ENCODE measurements at regions not wholly inside any gene's neighbourhood (a gene's known extent, or its start where the extent isn't known, plus 50 kb on each side); places are given as distances from the start of the nearest gene placed in this dataset.
"Not testable (repeated sequence)": the region's sequence is repeated elsewhere in the genome, so short reads cannot be mapped to it uniquely, and the experiment has no call there.

DNA sequence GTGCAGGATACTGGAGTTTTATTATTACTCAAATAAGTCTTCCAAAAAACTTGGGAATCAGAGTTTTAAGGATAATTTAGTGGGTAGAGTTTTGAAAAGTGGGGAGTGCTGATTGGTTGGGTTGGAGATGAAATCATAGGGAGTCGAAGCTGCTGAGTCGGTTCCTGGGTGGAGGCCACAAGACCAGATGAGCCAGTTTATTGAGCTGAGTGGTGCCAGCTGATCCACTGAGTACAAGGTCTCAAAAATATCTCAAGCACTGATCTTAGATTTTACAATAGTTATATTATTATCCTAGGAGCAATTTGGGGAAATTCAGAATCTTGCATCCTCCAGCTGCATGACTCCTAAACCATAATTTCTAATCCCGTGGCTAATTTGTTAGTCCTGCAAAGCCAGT is 804.9 kb upstream of the SEMA6A start:
- no peak overlapping the region for H3K27ac ChIP-seq
- no peaks in the 10 kb centered on the region for H3K36me3 ChIP-seq (ENCODE audit: insufficient read depth)
- H3K4me2 ChIP-seq: no peak overlapping the region
- no peak overlapping the region for H3K4me3 ChIP-seq (IDR thresholded peaks at IDR 0.05; ENCODE audit: insufficient read depth, low read depth, low read length)
- H3K27me3 ChIP-seq (ENCODE audit: insufficient read depth, low read depth): no peaks in the 10 kb centered on the region
- H3K79me2 ChIP-seq (ENCODE audit: insufficient read depth, low read depth): no peaks in the 10 kb centered on the region
- H3K9ac ChIP-seq: no peak overlapping the region
- H3K4me1 ChIP-seq (ENCODE audit: low read depth, poor library complexity, severe bottlenecking): no peaks in the 10 kb centered on the region
- no peak overlapping the region for H2AFZ ChIP-seq (ENCODE audit: low read depth)
- TF ChIP-seq, protein P1, sequence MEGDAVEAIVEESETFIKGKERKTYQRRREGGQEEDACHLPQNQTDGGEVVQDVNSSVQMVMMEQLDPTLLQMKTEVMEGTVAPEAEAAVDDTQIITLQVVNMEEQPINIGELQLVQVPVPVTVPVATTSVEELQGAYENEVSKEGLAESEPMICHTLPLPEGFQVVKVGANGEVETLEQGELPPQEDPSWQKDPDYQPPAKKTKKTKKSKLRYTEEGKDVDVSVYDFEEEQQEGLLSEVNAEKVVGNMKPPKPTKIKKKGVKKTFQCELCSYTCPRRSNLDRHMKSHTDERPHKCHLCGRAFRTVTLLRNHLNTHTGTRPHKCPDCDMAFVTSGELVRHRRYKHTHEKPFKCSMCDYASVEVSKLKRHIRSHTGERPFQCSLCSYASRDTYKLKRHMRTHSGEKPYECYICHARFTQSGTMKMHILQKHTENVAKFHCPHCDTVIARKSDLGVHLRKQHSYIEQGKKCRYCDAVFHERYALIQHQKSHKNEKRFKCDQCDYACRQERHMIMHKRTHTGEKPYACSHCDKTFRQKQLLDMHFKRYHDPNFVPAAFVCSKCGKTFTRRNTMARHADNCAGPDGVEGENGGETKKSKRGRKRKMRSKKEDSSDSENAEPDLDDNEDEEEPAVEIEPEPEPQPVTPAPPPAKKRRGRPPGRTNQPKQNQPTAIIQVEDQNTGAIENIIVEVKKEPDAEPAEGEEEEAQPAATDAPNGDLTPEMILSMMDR (conservative IDR thresholded peaks at IDR 0.05; ENCODE audit: low read depth, low read length): no peak
- no peaks in the 10 kb centered on the region for H4K20me1 ChIP-seq (ENCODE audit: insufficient read depth)

DNA sequence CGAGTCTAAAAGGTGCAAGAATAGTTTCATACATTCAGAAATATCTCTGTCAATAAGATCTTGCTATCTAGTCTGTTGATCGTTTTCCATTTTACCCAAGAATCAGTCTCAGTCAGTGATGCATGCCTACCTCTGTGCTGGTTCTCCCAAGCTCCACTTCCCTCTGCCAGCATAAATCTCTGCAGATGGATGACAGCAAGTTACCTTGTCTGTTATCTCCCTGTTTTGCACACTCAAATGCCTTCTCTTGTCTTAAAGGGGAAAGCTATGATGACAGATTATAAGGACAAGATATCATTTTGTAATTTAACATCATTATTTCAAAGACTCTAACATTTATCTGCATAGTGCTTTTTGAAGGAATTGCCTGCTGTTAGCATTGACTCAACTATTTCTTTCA is 802.1 kb upstream of the SEMA6A start:
- H3K27ac ChIP-seq: no peak overlapping the region
- no peaks in the 10 kb centered on the region for H3K79me2 ChIP-seq (ENCODE audit: insufficient read depth, low read depth)
- no peak overlapping the region for H3K9ac ChIP-seq
- H3K27me3 ChIP-seq (ENCODE audit: insufficient read depth, low read depth): no peaks in the 10 kb centered on the region
- H3K4me1 ChIP-seq (ENCODE audit: low read depth, poor library complexity, severe bottlenecking): no peaks in the 10 kb centered on the region
- no peaks in the 10 kb centered on the region for H4K20me1 ChIP-seq (ENCODE audit: insufficient read depth)
- no peak overlapping the region for H2AFZ ChIP-seq (ENCODE audit: low read depth)
- no peak overlapping the region for H3K4me3 ChIP-seq (IDR thresholded peaks at IDR 0.05; ENCODE audit: insufficient read depth, low read depth, low read length)
- no peak overlapping the region for H3K4me2 ChIP-seq
- H3K36me3 ChIP-seq (ENCODE audit: insufficient read depth): no peaks in the 10 kb centered on the region
- TF ChIP-seq, protein P1 (conservative IDR thresholded peaks at IDR 0.05; ENCODE audit: low read depth, low read length): no peak

DNA sequence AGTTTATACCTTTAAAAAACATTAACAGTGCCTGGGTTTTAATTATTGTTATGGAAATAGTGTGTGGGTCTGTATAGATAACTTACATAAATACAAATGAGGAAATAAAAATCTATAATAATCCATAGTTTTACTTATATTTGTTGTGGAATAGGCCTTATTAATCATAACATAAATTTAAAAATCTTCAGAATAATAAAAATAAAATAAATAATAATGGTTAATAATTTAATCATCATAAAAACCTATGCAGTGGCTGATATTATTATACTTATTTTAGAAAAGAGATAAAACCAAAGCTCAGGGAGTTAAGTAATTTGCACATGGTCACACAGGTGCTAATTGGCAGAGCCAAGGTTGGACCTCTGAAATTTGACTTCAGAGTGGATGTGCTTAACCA is 785.3 kb upstream of the SEMA6A start:
- Histone ChIP-seq H3K79me2 (ENCODE audit: insufficient read depth, low read depth) (no peaks in the 10 kb centered on the region), H2AFZ (ENCODE audit: low read depth) (no peak overlapping the region), H3K36me3 (ENCODE audit: insufficient read depth) (no peaks in the 10 kb centered on the region), H3K4me2 (no peak overlapping the region), H3K27me3 (ENCODE audit: insufficient read depth, low read depth) (no peaks in the 10 kb centered on the region), H4K20me1 (ENCODE audit: insufficient read depth) (no peaks in the 10 kb centered on the region), H3K4me3 (IDR thresholded peaks at IDR 0.05; ENCODE audit: insufficient read depth, low read depth, low read length) (no peak overlapping the region), H3K4me1 (ENCODE audit: low read depth, poor library complexity, severe bottlenecking) (no peaks in the 10 kb centered on the region), H3K9ac (no peak overlapping the region), H3K27ac (no peak overlapping the region)
- TF ChIP-seq, protein P1 (conservative IDR thresholded peaks at IDR 0.05; ENCODE audit: low read depth, low read length): no peak

DNA sequence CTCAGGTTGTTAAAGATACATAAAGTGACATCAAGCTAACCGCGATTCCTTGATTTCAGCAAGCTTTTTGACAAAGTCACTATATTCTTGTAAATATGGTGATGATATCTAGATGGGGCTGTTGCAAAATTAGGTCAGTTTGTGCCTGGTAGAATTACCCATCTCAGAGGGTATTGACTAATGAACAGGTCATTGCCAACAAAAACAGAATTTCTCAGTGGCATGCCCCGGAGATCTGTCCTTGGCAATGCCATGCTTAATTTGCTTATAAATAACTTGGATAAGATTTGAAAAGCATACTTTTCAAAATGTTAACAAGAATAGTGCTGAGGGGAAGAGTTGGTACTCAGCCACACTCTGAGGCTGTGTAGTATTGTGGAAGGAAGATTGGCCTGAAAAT is 783.3 kb upstream of the SEMA6A start:
- no peaks in the 10 kb centered on the region for H3K27me3 ChIP-seq (ENCODE audit: insufficient read depth, low read depth)
- no peaks in the 10 kb centered on the region for H4K20me1 ChIP-seq (ENCODE audit: insufficient read depth)
- no peak overlapping the region for H3K27ac ChIP-seq
- H3K4me3 ChIP-seq (IDR thresholded peaks at IDR 0.05; ENCODE audit: insufficient read depth, low read depth, low read length): no peak overlapping the region
- TF ChIP-seq, protein P1 (conservative IDR thresholded peaks at IDR 0.05; ENCODE audit: low read depth, low read length): no peak
- no peak overlapping the region for H2AFZ ChIP-seq (ENCODE audit: low read depth)
- H3K36me3 ChIP-seq (ENCODE audit: insufficient read depth): no peaks in the 10 kb centered on the region
- no peak overlapping the region for H3K9ac ChIP-seq
- H3K4me1 ChIP-seq (ENCODE audit: low read depth, poor library complexity, severe bottlenecking): no peaks in the 10 kb centered on the region
- H3K4me2 ChIP-seq: no peak overlapping the region
- H3K79me2 ChIP-seq (ENCODE audit: insufficient read depth, low read depth): no peaks in the 10 kb centered on the region

DNA sequence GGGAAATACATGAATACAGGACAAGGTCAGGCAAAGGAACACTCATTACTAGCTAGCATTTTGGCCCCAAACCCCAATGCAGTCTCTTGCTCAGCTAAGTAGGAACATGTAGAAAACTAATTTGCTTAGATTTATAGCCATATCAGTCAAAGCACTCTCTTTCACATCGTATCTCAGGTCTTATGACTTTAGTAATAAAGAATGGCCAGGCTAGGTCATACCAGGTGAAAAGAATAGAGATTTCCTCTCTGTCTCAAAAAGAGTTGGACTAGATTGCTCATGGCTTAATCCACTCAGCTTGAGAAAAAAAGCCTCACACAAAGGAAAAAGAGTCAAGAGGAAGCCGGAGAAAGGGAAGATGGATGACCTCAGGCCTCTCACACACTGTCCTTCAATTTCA is 772.7 kb upstream of the SEMA6A start:
- no peaks in the 10 kb centered on the region for H3K27me3 ChIP-seq (ENCODE audit: insufficient read depth, low read depth)
- H3K27ac ChIP-seq: no peak overlapping the region
- H3K36me3 ChIP-seq (ENCODE audit: insufficient read depth): no peaks in the 10 kb centered on the region
- H3K4me3 ChIP-seq (IDR thresholded peaks at IDR 0.05; ENCODE audit: insufficient read depth, low read depth, low read length): no peak overlapping the region
- TF ChIP-seq, protein P1 (conservative IDR thresholded peaks at IDR 0.05; ENCODE audit: low read depth, low read length): no peak
- no peaks in the 10 kb centered on the region for H3K4me1 ChIP-seq (ENCODE audit: low read depth, poor library complexity, severe bottlenecking)
- H2AFZ ChIP-seq (ENCODE audit: low read depth): no peak overlapping the region
- no peak overlapping the region for H3K9ac ChIP-seq
- H3K79me2 ChIP-seq (ENCODE audit: insufficient read depth, low read depth): no peaks in the 10 kb centered on the region
- H3K4me2 ChIP-seq: no peak overlapping the region
- H4K20me1 ChIP-seq (ENCODE audit: insufficient read depth): no peaks in the 10 kb centered on the region

DNA sequence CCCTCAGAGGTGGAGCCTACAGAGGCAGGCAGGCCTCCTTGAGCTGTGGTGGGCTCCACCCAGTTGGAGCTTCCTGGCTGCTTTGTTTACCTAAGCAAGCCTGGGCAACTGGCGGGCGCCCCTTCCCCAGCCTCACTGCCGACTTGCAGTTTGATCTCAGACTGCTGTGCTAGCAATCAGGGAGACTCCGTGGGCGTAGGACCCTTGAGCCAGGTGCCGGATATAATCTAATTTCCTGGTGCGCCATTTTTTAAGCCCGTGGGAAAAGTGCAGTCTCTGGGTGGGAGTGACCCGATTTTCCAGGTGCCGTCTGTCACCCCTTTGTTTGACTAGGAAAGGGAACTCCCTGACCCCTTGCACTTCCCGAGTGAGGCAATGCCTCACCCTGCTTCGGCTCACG is 769.1 kb upstream of the SEMA6A start:
- not testable (repeated sequence) for H4K20me1 ChIP-seq (ENCODE audit: insufficient read depth); H3K9ac ChIP-seq; H3K79me2 ChIP-seq (ENCODE audit: insufficient read depth, low read depth); H3K4me3 ChIP-seq (IDR thresholded peaks at IDR 0.05; ENCODE audit: insufficient read depth, low read depth, low read length); H3K4me2 ChIP-seq; H3K27ac ChIP-seq; H3K27me3 ChIP-seq (ENCODE audit: insufficient read depth, low read depth); H3K4me1 ChIP-seq (ENCODE audit: low read depth, poor library complexity, severe bottlenecking); H3K36me3 ChIP-seq (ENCODE audit: insufficient read depth); H2AFZ ChIP-seq (ENCODE audit: low read depth)

Data from KMS-11 (cell line).